ENCODE measurements at regions not wholly inside any gene's neighbourhood (a gene's known extent, or its start where the extent isn't known, plus 50 kb on each side); places are given as distances from the start of the nearest gene placed in this dataset.

GRCh38 chr6:108797951-108798669 lies 50.1 kb upstream of the ARMC2 start:
- no peak for TF ChIP-seq CTCF (IDR thresholded peaks at IDR 0.05)
